ENCODE measurements at regions not wholly inside any gene's neighbourhood (a gene's known extent, or its start where the extent isn't known, plus 50 kb on each side); places are given as distances from the start of the nearest gene placed in this dataset.

GRCh38 chr2:234827096-234827860, 124.5 kb upstream of the SH3BP4 start (continued):
- TF ChIP-seq RAD21 (IDR thresholded peaks at IDR 0.05 in 1 of 2, conservative IDR thresholded peaks at IDR 0.05 in 1 of 2; ENCODE audit: low read depth in 2 of 2, low read length in 2 of 2) (no peak), CBX5 (IDR thresholded peaks at IDR 0.05; ENCODE audit: low read depth, low read length) (no peak), JUN (IDR thresholded peaks at IDR 0.05; ENCODE audit: low read depth, low read length) (no peak), NRF1 (IDR thresholded peaks at IDR 0.05; ENCODE audit: low read depth, low read length) (no peak), RFX5 (IDR thresholded peaks at IDR 0.05; ENCODE audit: borderline replicate concordance, low read depth, low read length) (no peak), GTF2F1 (IDR thresholded peaks at IDR 0.05; ENCODE audit: borderline replicate concordance, low read depth, low read length) (no peak), SIN3A (conservative IDR thresholded peaks at IDR 0.05 in 1 of 2, IDR thresholded peaks at IDR 0.05 in 1 of 2; ENCODE audit: low read depth in 1 of 2, low read length in 2 of 2) (no peak), POLR2AphosphoS5 (IDR thresholded peaks at IDR 0.05; ENCODE audit: low read depth, low read length) (no peak), SIRT6 (IDR thresholded peaks at IDR 0.05; ENCODE audit: low read length) (no peak)
